Activated T-cell treated with anti-CD3 and anti-CD28 coated beads for 24 hours (primary cell): ENCODE measurements at regions not wholly inside any gene's neighbourhood (a gene's known extent, or its start where the extent isn't known, plus 50 kb on each side); places are given as distances from the start of the nearest gene placed in this dataset.
A peak's percentile ranks its signal among the peaks of the same experiment; 100 is the strongest.
"Not testable (repeated sequence)": the region's sequence is repeated elsewhere in the genome, so short reads cannot be mapped to it uniquely, and the experiment has no call there.

Experiments
- DNase-seq: peaks from one replicate; pipeline ENCODE4 v3.0.0-alpha.2; 2020; ENCODE audit warnings: low read depth

- DNase-seq: no peak
These were observed 232.5 kb downstream of the PARP8 start for GRCh38 chr5:50898966-50899365.

- DNase-seq: no peak
These were observed 234.6 kb downstream of the PARP8 start for GRCh38 chr5:50900952-50901510.

GRCh38 chr5:50903651-50904050 is 237.2 kb downstream of the PARP8 start:
- no peak for DNase-seq

GRCh38 chr5:50905996-50906570 is 239.6 kb downstream of the PARP8 start:
- DNase-seq: no peak

GRCh38 chr5:50920160-50920559 is 253.7 kb downstream of the PARP8 start:
- not testable (repeated sequence) for DNase-seq

GRCh38 chr5:50921366-50922133 is 255.1 kb downstream of the PARP8 start:
- no peak for DNase-seq

GRCh38 chr5:50922134-50922941 is 255.9 kb downstream of the PARP8 start:
- DNase-seq: not testable (repeated sequence)

- no peak for DNase-seq
These were observed 256.7 kb downstream of the PARP8 start for GRCh38 chr5:50922942-50923767.

GRCh38 chr5:50923768-50924494 is 257.5 kb downstream of the PARP8 start:
- DNase-seq: no peak

GRCh38 chr5:50927953-50928352 is 261.5 kb downstream of the PARP8 start:
- no peak for DNase-seq

- DNase-seq: no peak
These were observed 262.7 kb downstream of the PARP8 start for GRCh38 chr5:50929174-50929573.

- no peak for DNase-seq
These were observed 267.9 kb downstream of the PARP8 start for GRCh38 chr5:50934343-50934742.

- no peak for DNase-seq
These were observed 278.7 kb downstream of the PARP8 start for GRCh38 chr5:50945139-50945538.

GRCh38 chr5:50947906-50948683 is 281.7 kb downstream of the PARP8 start:
- no peak for DNase-seq

GRCh38 chr5:50953290-50953689 is 286.9 kb downstream of the PARP8 start:
- DNase-seq: no peak

- DNase-seq: no peak
These were observed 292.5 kb downstream of the PARP8 start for GRCh38 chr5:50958852-50959457.

GRCh38 chr5:50962934-50963872 is 296.8 kb downstream of the PARP8 start:
- DNase-seq: peak; percentile 53

GRCh38 chr5:50963971-50964745 is 297.7 kb downstream of the PARP8 start:
- no peak for DNase-seq
